Keratinocyte (primary cell): ENCODE measurements at regions not wholly inside any gene's neighbourhood (a gene's known extent, or its start where the extent isn't known, plus 50 kb on each side); places are given as distances from the start of the nearest gene placed in this dataset.

Experiments used
- DNase-seq: peaks from one replicate; pipeline ENCODE4 v3.0.0-alpha.2; 2011; ENCODE audit warnings: low read depth, missing footprints, low spot score
- FAIRE-seq: peaks from 2 replicates; lab custom pipeline; 2011; peaks lifted over from hg19 to GRCh38; lab: Jason Lieb, UNC
- H2AFZ ChIP-seq: 2 replicates; pipeline ENCODE4 v1.6.0; 2012; ENCODE audit warnings: low read length, control low read depth, inconsistent platforms; ENCODE audit not compliant: control insufficient read depth
- H3K27ac ChIP-seq: 2 replicates; pipeline ENCODE4 v1.5.1; 2011; ENCODE audit warnings: low read length; ENCODE audit not compliant: control insufficient read depth, insufficient read depth
- H3K27me3 ChIP-seq: 3 replicates; pipeline ENCODE4 v1.6.0; 2011; ENCODE audit warnings: low read length; ENCODE audit not compliant: control insufficient read depth, insufficient read depth; ENCODE audit errors: extremely low read depth
- H3K36me3 ChIP-seq, 2 experiments: 2 replicates in 1 of 2; 3 replicates in 1 of 2; pipeline ENCODE4 v1.5.1; 2011; ENCODE audit warnings: low read length in 2 of 2, mild to moderate bottlenecking in 1 of 2; ENCODE audit not compliant: control insufficient read depth in 2 of 2, insufficient read depth in 2 of 2; ENCODE audit errors: extremely low read depth in 1 of 2
- H3K4me1 ChIP-seq: 3 replicates; pipeline ENCODE4 v1.5.1; 2011; ENCODE audit warnings: low read length; ENCODE audit not compliant: control insufficient read depth, insufficient read depth; ENCODE audit errors: extremely low read depth
- H3K4me2 ChIP-seq: 3 replicates; pipeline ENCODE4 v1.6.0; 2011; ENCODE audit warnings: low read depth, low read length; ENCODE audit not compliant: control insufficient read depth, insufficient read depth; ENCODE audit errors: extremely low read depth
- H3K4me3 ChIP-seq, 3 experiments: fragments of 200-600 bp in 1 of 3; sonication (generic) in 1 of 3; 2 replicates in 2 of 3; 3 replicates in 1 of 3; pipeline ENCODE4 v1.5.1; 2011 to 2016; ENCODE audit warnings: low read length in 3 of 3, mild to moderate bottlenecking in 3 of 3, control low read depth in 2 of 3, inconsistent platforms in 1 of 3, low read depth in 1 of 3, mixed read lengths in 1 of 3, mixed run types in 1 of 3, moderate library complexity in 1 of 3; ENCODE audit not compliant: control insufficient read depth in 2 of 3, insufficient read depth in 2 of 3; ENCODE audit errors: extremely low read depth in 1 of 3
- H3K79me2 ChIP-seq: 2 replicates; pipeline ENCODE4 v1.6.0; 2012; ENCODE audit warnings: low read length; ENCODE audit not compliant: control insufficient read depth, insufficient read depth
- H3K9ac ChIP-seq: 3 replicates; pipeline ENCODE4 v1.6.0; 2011; ENCODE audit warnings: low read length; ENCODE audit not compliant: control insufficient read depth, insufficient read depth; ENCODE audit errors: extremely low read depth
- H3K9me1 ChIP-seq: 3 replicates; pipeline ENCODE4 v1.6.0; 2011; ENCODE audit warnings: low read length; ENCODE audit not compliant: control insufficient read depth, insufficient read depth; ENCODE audit errors: extremely low read depth
- H3K9me3 ChIP-seq: 2 replicates; pipeline ENCODE4 v1.5.1; 2012; ENCODE audit warnings: low read depth, low read length; ENCODE audit not compliant: control insufficient read depth
- H4K20me1 ChIP-seq: 3 replicates; pipeline ENCODE4 v1.6.0; 2011; ENCODE audit warnings: low read length; ENCODE audit not compliant: control insufficient read depth, insufficient read depth; ENCODE audit errors: extremely low read depth
- CTCF ChIP-seq, 3 experiments: IDR thresholded peaks in 1 of 3; conservative IDR thresholded peaks in 1 of 3; optimal IDR thresholded peaks in 1 of 3; 2 replicates in 2 of 3; 3 replicates in 1 of 3; pipeline versions ENCODE3 to v1.5.1; 2011; ENCODE audit warnings: low read length in 3 of 3, mild to moderate bottlenecking in 3 of 3, moderate library complexity in 2 of 3, control low read depth in 1 of 3, inconsistent platforms in 1 of 3; ENCODE audit not compliant: insufficient read depth in 2 of 3; ENCODE audit errors: extremely low read depth in 1 of 3
- EZH2 ChIP-seq: IDR thresholded peaks from one replicate; pipeline ENCODE4 v1.6.1; 2012; ENCODE audit warnings: inconsistent platforms, mild to moderate bottlenecking, low read length, moderate library complexity
- dilution Hi-C: fragments of 300-500 bp; cut with MboI; formaldehyde crosslinking; loops from one replicate; pipeline ENCODE4 v1.7.0; 2020; ENCODE audit warnings: low sequenced_read_pairs; ENCODE audit not compliant: extremely low pct_ligation_motif_present

GRCh38 chr10:6716516-6716915, 136.4 kb upstream of the PRKCQ start:
- Histone ChIP-seq H3K4me1 (peaks cover 5% of the 10 kb centered on the region), H2AFZ (no peak overlapping the region), H3K9me3 (no peaks in the 10 kb centered on the region), H4K20me1 (no peaks in the 10 kb centered on the region), H3K27me3 (no peaks in the 10 kb centered on the region), H3K36me3 (no peaks in the 10 kb centered on the region), H3K79me2 (no peaks in the 10 kb centered on the region), H3K27ac (no peak overlapping the region), H3K9me1 (no peaks in the 10 kb centered on the region), H3K4me2 (no peak overlapping the region), H3K4me3 (no peak overlapping the region), H3K9ac (no peak overlapping the region)
- no peak for TF ChIP-seq EZH2
- no peak for TF ChIP-seq CTCF (optimal IDR thresholded peaks at IDR 0.05 in 1 of 3, IDR thresholded peaks at IDR 0.05 in 1 of 3, conservative IDR thresholded peaks at IDR 0.05 in 1 of 3; ENCODE audit: extremely low read depth in 1 of 3, insufficient read depth in 2 of 3, low read length in 3 of 3)
- dilution Hi-C loops = no loop called here
- DNase-seq = no peak
- FAIRE-seq = no peak

GRCh38 chr10:6713716-6714115, 133.6 kb upstream of the PRKCQ start:
- Histone ChIP-seq H3K9me1 (no peaks in the 10 kb centered on the region), H2AFZ (no peak overlapping the region), H3K4me3 (no peak overlapping the region), H4K20me1 (no peaks in the 10 kb centered on the region), H3K27me3 (no peaks in the 10 kb centered on the region), H3K36me3 (no peaks in the 10 kb centered on the region), H3K9me3 (no peaks in the 10 kb centered on the region), H3K4me2 (no peak overlapping the region), H3K9ac (no peak overlapping the region), H3K79me2 (no peaks in the 10 kb centered on the region), H3K27ac (no peak overlapping the region), H3K4me1 (no peaks in the 10 kb centered on the region)
- no peak for TF ChIP-seq CTCF (optimal IDR thresholded peaks at IDR 0.05 in 1 of 3, IDR thresholded peaks at IDR 0.05 in 1 of 3, conservative IDR thresholded peaks at IDR 0.05 in 1 of 3; ENCODE audit: extremely low read depth in 1 of 3, insufficient read depth in 2 of 3, low read length in 3 of 3)
- no peak for TF ChIP-seq EZH2
- dilution Hi-C loops = no loop called here
- DNase-seq = no peak
- peak; percentile 32 for FAIRE-seq
